GM12864 (cell line): ENCODE measurements at regions not wholly inside any gene's neighbourhood (a gene's known extent, or its start where the extent isn't known, plus 50 kb on each side); places are given as distances from the start of the nearest gene placed in this dataset.
A peak's percentile ranks its signal among the peaks of the same experiment; 100 is the strongest.

Experiments used
- DNase-seq: peaks from one replicate; pipeline ENCODE4 v3.0.0-alpha.2; 2011; ENCODE audit warnings: low read depth
- H3K4me3 ChIP-seq: 2 replicates; pipeline ENCODE4 v1.5.1; 2011; ENCODE audit warnings: mild to moderate bottlenecking, low read depth, low read length, control low read depth
- CTCF ChIP-seq: IDR thresholded peaks from 2 replicates; pipeline ENCODE4 v1.5.1; 2011; ENCODE audit warnings: low read depth, mild to moderate bottlenecking, moderate library complexity, low read length, control low read depth, inconsistent platforms; ENCODE audit errors: missing control alignments

DNA sequence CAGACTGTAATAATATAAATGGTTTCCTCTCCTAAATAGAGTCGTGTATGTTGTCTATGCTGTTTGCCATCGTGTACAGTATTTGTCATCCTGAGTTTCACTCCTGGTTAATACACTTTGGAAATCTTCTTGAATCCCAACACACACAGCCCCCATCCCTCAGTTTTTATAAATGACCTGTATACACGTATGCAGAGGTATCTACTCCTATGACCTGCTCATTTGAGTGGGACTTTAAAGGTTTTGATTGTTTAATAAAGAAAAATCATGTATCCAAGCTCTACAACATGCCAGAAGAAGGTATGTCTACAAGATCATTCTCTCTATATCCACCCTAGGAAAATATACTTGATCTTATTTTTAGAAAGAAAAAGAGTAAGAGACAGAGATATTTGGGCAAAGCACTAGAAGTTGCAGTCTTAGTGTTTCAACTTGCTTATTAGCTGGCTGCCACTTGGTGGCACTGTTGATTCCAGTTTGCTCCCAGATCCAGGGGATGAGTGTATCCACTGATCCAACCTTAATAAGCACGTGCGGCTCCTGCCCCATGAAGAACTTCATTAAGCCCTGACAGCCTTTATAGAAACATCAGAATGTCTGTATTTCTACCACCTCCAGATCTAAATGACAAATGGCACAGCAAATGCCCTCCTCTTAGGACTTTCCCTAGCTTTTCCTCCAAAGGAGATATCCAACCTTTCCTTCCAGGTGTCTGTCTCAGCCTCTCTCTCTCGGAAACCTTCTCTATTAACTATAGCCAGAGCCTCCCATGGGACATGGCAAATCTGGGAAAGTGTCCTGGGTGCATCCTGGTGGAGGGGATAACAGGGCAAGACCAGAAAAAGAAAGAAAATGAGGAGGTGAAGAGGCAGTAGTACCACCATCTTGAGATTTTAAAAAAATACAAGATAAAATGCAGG lies 181.6 kb upstream of the NEBL start:
- DNase-seq, result peak; percentile 7
- TF ChIP-seq CTCF, result peak; percentile 72
- no peak overlapping the region for H3K4me3 ChIP-seq

- no peak overlapping the region for H3K4me3 ChIP-seq
- no peak for DNase-seq
- TF ChIP-seq CTCF, result no peak
These were observed 180.6 kb upstream of the NEBL start for GRCh38 chr10:21077681-21078080.

DNA sequence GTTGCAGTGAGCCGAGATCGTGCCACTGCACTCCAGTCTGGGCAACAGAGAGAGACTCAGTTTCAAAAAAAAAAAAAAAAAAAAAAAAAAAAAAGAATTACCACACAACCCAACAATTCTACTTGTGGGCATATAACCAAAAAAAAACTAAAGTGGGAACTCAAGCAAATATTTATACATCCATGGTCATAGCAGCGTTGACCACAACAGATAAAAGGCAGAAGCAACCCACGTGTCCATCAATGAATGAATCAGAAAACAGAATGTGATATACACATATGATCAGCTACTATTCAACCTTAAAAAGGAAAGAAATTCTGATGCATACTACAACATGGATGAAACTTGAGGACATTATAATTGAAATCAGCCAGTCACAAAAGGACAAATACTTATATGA lies 179.3 kb upstream of the NEBL start:
- TF ChIP-seq CTCF, result no peak
- no peak overlapping the region for H3K4me3 ChIP-seq
- no peak for DNase-seq

GRCh38 chr10:21075880-21076279 lies 178.8 kb upstream of the NEBL start:
- no peak overlapping the region for H3K4me3 ChIP-seq
- no peak for TF ChIP-seq CTCF
- no peak for DNase-seq

- H3K4me3 ChIP-seq, result no peak overlapping the region
- DNase-seq, result no peak
- TF ChIP-seq CTCF, result no peak
These were observed 174.0 kb upstream of the NEBL start for GRCh38 chr10:21071001-21071673.

DNA sequence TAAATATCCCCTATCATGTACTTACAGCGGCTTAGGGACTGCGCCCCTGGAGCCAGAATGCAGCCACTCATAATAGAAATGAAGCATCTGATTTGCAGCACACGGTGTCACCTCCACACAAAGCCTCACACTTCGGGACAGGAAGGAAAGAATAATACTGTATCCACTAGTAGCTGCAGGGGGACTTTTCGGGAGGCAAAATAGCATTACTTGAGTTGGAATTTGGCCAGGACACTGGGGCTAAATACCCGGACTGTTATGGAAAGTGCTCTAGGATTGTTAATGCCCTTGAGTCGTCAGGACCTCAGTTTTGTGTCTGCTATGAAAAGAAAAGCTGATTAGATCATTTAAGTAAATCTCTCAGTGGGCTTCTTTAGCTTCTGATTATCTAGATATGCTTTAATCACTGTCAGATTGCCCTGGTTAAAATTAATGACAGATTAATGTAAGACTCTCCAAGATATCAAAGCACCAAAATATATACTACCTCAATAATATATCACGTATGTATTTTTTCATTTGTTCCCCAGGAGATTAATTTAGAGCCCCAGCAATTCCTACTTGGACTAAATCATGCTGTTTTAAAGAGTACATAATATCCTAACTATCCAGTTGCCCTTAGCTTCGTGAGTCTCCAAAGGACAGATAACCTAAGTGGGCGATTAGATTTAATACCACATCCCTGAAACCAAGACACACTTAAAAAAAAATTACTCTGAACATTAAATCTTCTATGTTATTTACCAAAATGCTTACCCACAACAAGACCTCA lies 173.0 kb upstream of the NEBL start:
- no peak overlapping the region for H3K4me3 ChIP-seq
- no peak for TF ChIP-seq CTCF
- no peak for DNase-seq
